ENCODE measurements at regions not wholly inside any gene's neighbourhood (a gene's known extent, or its start where the extent isn't known, plus 50 kb on each side); places are given as distances from the start of the nearest gene placed in this dataset.

DNA sequence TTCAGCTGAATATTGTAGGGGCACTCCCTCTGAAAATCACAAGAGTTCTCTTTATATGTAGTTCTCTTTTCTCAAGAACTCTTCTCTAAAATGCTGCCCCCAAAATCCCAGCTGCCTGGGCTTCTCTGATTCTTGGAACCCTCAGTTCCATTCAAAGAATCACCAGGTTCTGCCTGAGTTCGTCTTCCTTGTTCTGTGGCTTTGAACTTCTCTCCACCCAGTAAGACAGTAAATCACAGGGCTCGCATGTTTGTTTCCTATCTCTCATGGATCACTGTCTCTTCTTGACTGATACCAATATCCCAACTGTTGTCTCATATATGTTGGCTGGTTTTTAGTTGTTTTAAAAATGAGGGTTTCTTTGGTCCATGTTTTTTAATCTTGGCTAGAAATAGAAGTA is 359.5 kb upstream of the CBLB start:
- peaks cover 52% of the 10 kb centered on the region for H3K4me1 Mint-ChIP-seq
- no peaks in the 10 kb centered on the region for H3K9me3 Mint-ChIP-seq
- peak overlapping the region; percentile 69 for H3K27ac Mint-ChIP-seq
- peak overlapping the region; percentile 3 for H3K4me3 Mint-ChIP-seq
- DNase-seq (ENCODE audit: low spot score in 2 of 2) = no peak
- H3K36me3 Mint-ChIP-seq = peaks cover 12% of the 10 kb centered on the region
- peak; percentile 68 for ATAC-seq

- peaks cover 12% of the 10 kb centered on the region for H3K36me3 Mint-ChIP-seq
These were observed 360.9 kb upstream of the CBLB start for GRCh38 chr3:106229495-106230278.

DNA sequence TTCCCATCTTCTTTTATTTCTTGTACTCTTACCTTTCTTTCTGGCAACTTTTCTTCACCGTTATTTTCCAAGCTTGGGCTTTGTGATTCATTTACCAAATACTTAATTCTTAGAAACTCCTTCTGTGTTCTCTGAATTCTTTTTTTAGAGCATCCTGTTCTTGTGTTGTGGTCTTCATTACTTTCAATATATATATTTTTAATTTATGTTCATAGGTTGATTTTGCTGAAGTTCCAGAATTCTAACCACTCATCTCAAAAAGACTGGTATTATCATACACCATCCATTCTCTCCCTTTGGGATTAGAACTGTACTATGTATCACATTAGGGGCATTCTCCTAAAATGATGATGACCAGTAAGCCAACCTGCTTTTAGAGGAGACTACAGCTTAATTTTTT is 362.3 kb upstream of the CBLB start:
- DNase-seq (ENCODE audit: low spot score in 2 of 2) (no peak), ATAC-seq (peak; percentile 76)
- peak overlapping the region; percentile 93 for H3K27ac Mint-ChIP-seq
- H3K36me3 Mint-ChIP-seq = peaks cover 12% of the 10 kb centered on the region
- peaks cover 8% of the 10 kb centered on the region for H3K9me3 Mint-ChIP-seq
- H3K4me1 Mint-ChIP-seq = peaks cover 61% of the 10 kb centered on the region
- H3K4me3 Mint-ChIP-seq = peak overlapping the region; percentile 60

More at GRCh38 chr3:106229495-106230278, 360.9 kb upstream of the CBLB start:
- H3K9me3 Mint-ChIP-seq = peaks cover 3% of the 10 kb centered on the region
- ATAC-seq (no peak), DNase-seq (ENCODE audit: low spot score in 2 of 2) (no peak)
- H3K4me3 Mint-ChIP-seq = peak overlapping the region; percentile 60
- H3K27ac Mint-ChIP-seq = peak overlapping the region; percentile 93
- peaks cover 59% of the 10 kb centered on the region for H3K4me1 Mint-ChIP-seq

DNA sequence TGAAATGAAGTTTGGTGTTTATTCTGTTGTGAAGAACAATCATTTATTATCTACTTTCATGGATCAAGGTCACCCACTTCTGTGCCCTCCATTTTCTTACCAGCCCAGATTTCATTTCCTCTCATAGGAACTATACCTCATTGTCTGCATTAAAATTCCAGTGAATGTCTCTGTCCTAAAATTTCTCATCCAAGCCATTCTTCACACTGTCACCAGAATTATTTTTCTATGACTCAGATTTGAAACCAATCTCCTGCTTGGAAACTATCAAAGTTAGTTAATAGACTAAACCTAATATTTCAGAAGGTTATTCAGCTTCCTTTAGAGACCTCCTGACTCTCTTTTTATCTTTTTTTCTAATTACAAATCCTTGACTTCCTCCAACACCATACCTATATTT is 364.1 kb upstream of the CBLB start:
- DNase-seq (ENCODE audit: low spot score in 2 of 2) (no peak), ATAC-seq (no peak)
- Mint-ChIP-seq H3K36me3 (peaks cover 7% of the 10 kb centered on the region), H3K27ac (no peak overlapping the region), H3K9me3 (peaks cover 13% of the 10 kb centered on the region), H3K4me3 (no peak overlapping the region), H3K4me1 (peaks cover 47% of the 10 kb centered on the region)

GRCh38 chr3:106239195-106239697 is 370.4 kb upstream of the CBLB start:
- H3K36me3 Mint-ChIP-seq = no peaks in the 10 kb centered on the region
- no peak overlapping the region for H3K4me3 Mint-ChIP-seq
- ATAC-seq = no peak
- H3K27ac Mint-ChIP-seq = no peak overlapping the region
- peaks cover 12% of the 10 kb centered on the region for H3K4me1 Mint-ChIP-seq
- DNase-seq (ENCODE audit: low spot score in 2 of 2) = no peak
- peaks cover 16% of the 10 kb centered on the region for H3K9me3 Mint-ChIP-seq

GRCh38 chr3:106241593-106241992 is 372.8 kb upstream of the CBLB start:
- H3K27ac Mint-ChIP-seq = no peak overlapping the region
- no peaks in the 10 kb centered on the region for H3K36me3 Mint-ChIP-seq
- no peak overlapping the region for H3K4me3 Mint-ChIP-seq
- peaks cover 8% of the 10 kb centered on the region for H3K9me3 Mint-ChIP-seq
- ATAC-seq = no peak
- H3K4me1 Mint-ChIP-seq = peaks cover 5% of the 10 kb centered on the region
- DNase-seq (ENCODE audit: low spot score in 2 of 2) = no peak

- peak; percentile 32 for ATAC-seq
- Mint-ChIP-seq H3K36me3 (no peaks in the 10 kb centered on the region), H3K4me3 (no peak overlapping the region)
These were observed 374.0 kb upstream of the CBLB start for GRCh38 chr3:106242781-106243180.

DNA sequence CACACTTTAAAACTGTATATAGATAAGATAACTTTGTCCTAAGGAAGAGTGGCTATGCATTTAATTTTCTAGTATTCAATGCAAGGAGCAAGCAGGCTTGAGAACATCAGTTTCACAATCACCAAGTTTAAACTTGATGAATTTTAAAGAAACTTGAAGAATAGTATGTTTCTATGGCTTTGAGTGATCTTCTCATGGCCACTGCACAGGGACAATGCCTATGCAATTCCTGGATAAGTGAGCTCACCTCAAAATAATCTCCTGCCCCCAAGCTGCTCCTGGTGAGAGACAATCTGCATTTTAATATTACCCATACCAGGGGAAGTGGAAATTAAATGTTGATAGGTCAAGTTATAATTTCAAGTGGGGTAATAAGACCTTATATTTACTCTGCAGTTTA is 376.6 kb upstream of the CBLB start:
- DNase-seq (ENCODE audit: low spot score in 2 of 2) = no peak
- Mint-ChIP-seq H3K4me3 (no peak overlapping the region), H3K36me3 (no peaks in the 10 kb centered on the region), H3K4me1 (peaks cover 16% of the 10 kb centered on the region), H3K9me3 (peaks cover 3% of the 10 kb centered on the region), H3K27ac (no peak overlapping the region)
- ATAC-seq = no peak

More at GRCh38 chr3:106242781-106243180, 374.0 kb upstream of the CBLB start:
- no peak overlapping the region for H3K27ac Mint-ChIP-seq
- H3K9me3 Mint-ChIP-seq = peaks cover 3% of the 10 kb centered on the region
- H3K4me1 Mint-ChIP-seq = peaks cover 5% of the 10 kb centered on the region
- no peak for DNase-seq (ENCODE audit: low spot score in 2 of 2)

DNA sequence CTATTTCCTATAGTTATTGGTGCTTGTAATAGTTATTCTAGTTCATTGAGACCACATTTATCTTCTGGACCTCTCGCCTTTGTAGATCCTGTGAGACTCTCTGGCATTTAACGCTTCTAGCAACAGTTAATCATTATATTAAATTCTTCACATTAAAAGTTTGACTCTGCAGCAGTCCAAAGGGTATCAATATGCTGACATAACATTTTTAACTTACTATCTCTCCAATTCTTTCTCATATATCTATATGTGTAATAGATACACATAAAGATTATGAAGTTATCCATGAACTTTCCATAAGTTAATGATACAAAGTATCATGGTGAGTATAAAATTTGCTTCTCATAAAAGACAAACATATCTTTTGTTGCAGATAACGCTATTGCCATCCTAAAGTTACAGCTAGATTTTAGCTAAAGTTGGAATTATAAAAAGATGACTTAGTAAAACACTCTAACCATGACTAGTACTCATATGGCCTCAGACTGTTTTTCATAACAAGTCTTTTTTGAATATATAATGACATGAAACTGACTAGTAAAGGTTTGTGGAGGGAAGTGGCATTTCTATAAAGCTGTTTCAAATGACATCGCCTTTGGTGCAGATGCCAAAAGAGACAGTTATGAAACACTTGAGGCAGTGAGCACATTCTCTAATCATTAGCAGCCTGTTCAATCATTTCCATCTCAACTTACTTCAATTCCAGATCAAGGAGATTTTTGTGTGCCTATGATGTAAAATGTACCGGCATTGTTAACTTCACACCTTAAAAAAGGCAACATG is 379.3 kb upstream of the CBLB start:
- peak overlapping the region; percentile 52 for H3K27ac Mint-ChIP-seq
- H3K4me1 Mint-ChIP-seq = peaks cover 18% of the 10 kb centered on the region
- H3K9me3 Mint-ChIP-seq = peaks cover 10% of the 10 kb centered on the region
- ATAC-seq = peak; percentile 97
- no peak overlapping the region for H3K4me3 Mint-ChIP-seq
- no peaks in the 10 kb centered on the region for H3K36me3 Mint-ChIP-seq
- DNase-seq (ENCODE audit: low spot score in 2 of 2) = no peak

DNA sequence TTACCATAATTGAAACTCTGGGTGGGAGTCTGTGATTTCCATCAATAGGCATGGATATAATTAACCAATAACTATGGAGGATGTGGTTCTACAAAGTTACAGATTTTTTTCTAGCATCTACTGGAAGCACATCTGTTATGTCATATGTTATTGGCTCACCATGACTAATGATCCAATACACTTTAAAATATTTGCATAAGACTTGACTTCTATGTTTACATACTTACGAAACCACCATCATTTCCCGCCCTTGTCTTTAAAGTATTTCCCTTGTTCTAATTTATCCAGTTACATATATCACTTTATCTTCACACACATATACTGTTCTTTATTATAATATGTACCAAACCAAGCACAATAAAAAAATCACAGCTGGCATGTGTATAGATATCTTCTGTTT is 380.3 kb upstream of the CBLB start:
- Mint-ChIP-seq H3K9me3 (peaks cover 10% of the 10 kb centered on the region), H3K4me1 (peaks cover 18% of the 10 kb centered on the region), H3K4me3 (no peak overlapping the region), H3K27ac (peak overlapping the region; percentile 24), H3K36me3 (no peaks in the 10 kb centered on the region)
- no peak for DNase-seq (ENCODE audit: low spot score in 2 of 2)
- no peak for ATAC-seq

DNA sequence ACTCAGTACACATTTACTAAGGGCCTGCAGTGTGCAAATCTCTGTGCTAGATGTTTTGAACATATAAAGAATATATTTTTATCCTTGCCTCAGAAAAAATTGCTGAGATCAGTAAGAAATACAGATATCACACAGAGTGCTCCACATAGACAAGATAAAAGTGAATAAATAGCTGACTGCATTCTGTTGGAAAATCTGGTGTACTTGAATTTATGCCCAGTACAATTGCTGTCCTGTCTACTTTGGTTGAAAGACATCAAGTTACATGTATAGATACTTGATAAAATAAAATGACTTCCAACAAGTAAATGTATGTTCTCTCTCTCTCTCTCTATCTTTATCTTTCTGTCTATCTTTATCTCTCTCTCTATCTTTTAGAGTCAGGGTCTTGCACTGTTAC is 381.2 kb upstream of the CBLB start:
- H3K36me3 Mint-ChIP-seq = no peaks in the 10 kb centered on the region
- no peak overlapping the region for H3K4me3 Mint-ChIP-seq
- H3K9me3 Mint-ChIP-seq = peaks cover 10% of the 10 kb centered on the region
- H3K27ac Mint-ChIP-seq = no peak overlapping the region
- peaks cover 18% of the 10 kb centered on the region for H3K4me1 Mint-ChIP-seq
- ATAC-seq (no peak), DNase-seq (ENCODE audit: low spot score in 2 of 2) (no peak)

DNA sequence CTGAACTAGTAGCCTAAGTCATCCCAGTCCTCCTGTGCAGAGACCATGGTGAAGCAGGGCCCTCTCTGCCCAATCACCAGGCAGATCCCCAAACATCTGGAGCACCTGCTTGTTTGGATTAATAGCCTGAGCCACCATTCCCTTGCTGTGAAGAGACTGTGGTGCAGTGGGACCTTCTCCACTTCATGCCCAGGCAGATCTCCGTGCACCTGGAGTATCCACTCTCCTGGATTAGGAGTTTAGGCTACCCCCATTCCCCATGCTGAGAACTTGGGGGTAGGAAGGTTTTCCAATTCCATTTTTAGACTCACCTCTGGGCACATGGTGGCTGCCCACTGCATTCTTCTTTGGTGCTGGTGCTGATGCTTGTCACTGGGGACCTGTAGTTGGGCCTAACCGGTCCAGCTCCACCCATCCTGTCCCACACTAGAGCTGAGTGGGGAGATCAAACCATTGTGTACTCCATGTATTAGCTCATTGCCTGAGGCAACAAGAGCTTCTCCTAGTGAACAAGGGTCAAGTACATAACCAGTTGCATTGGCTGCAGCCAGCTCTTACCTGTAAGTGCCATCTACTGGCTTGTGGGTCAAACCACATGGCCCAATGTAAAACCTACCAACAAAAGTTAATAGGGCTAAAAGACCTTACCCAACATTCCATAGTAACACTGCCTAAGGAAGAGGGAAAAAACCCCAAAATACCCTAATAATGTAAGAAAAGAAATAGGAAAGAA is 382.5 kb upstream of the CBLB start:
- Mint-ChIP-seq H3K9me3 (peaks cover 10% of the 10 kb centered on the region), H3K27ac (no peak overlapping the region), H3K4me1 (peaks cover 18% of the 10 kb centered on the region), H3K4me3 (no peak overlapping the region), H3K36me3 (no peaks in the 10 kb centered on the region)
- ATAC-seq = no peak
- no peak for DNase-seq (ENCODE audit: low spot score in 2 of 2)

DNA sequence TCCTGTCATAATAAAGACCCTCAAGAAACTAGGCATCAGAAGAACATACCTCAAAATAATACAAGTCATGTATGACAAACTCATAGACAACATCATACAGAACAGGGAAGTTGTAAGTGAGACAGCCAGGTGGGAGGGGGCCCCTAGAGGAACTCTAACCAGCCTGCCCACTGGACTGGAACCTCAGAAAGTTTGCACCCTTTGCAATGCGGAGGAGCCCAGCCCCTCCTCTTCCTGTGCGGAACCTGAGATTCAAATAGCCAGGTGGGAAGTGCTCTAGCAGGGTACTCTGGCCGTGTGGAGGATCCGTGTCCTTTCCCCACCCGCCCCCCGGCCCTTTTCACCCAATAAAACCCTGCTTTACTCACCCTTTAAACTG is 387.0 kb upstream of the CBLB start:
- Mint-ChIP-seq H3K9me3 (peaks cover 7% of the 10 kb centered on the region), H3K27ac (no peak overlapping the region), H3K4me1 (peaks cover 6% of the 10 kb centered on the region), H3K36me3 (no peaks in the 10 kb centered on the region), H3K4me3 (no peak overlapping the region)
- ATAC-seq (no peak), DNase-seq (ENCODE audit: low spot score in 2 of 2) (no peak)

DNA sequence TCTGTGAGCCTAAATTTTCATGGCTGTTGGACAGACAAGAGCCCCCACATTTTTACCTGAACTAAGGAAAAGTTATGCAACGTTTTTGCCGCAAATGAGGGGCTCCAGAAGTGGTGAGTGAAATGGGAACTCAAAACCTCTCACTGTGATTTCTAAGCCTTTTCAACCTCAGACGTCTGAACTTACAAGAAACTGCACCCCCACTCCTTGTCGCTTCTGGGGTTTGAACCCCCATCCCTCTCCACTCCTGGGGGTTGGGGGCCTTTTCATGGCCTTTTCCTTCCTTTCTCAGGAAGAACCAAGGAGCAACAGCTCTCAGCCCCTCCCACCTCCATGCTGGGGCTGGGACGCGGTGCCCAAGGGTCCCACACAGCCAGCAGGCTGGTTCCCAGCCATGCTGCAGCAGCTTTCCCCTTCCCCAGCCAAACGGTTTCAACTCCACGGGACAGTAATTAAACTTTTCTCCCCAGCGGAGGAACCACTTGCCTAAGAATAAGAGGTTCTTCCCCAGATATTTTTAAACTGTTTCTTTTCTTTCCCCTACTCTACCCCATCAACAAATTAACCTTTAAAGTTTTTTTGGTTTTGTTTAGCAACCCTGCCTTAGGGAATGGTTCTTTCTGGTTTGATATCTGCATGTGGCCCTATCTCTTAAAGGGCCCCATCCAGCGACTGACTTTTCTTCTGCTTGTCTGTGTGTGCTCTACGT is 387.6 kb upstream of the CBLB start:
- Mint-ChIP-seq H3K4me1 (peaks cover 4% of the 10 kb centered on the region), H3K9me3 (peaks cover 4% of the 10 kb centered on the region), H3K36me3 (no peaks in the 10 kb centered on the region), H3K27ac (no peak overlapping the region), H3K4me3 (no peak overlapping the region)
- ATAC-seq (no peak), DNase-seq (ENCODE audit: low spot score in 2 of 2) (no peak)

DNA sequence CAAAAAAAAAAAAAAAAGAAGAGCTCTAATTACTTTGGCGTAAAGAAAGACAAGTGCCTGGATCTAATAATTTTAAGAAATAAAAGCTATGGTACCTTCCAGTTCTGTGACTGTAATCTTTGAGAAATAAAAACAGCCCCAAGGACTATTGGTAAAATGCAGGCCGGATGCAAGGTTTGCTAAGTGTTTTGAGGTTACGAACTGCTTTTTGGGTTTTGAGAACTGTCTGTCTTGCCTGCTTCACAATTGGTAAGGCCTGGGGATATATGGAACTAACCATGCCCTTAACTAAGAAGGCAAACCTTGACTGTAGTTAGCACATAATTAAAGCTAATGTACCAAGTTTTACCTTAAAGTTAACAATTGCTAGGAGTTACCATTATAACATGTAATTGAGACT is 388.4 kb upstream of the CBLB start:
- no peaks in the 10 kb centered on the region for H3K36me3 Mint-ChIP-seq
- H3K4me3 Mint-ChIP-seq = no peak overlapping the region
- ATAC-seq (no peak), DNase-seq (ENCODE audit: low spot score in 2 of 2) (no peak)
- H3K9me3 Mint-ChIP-seq = no peaks in the 10 kb centered on the region
- no peak overlapping the region for H3K27ac Mint-ChIP-seq
- peaks cover 5% of the 10 kb centered on the region for H3K4me1 Mint-ChIP-seq

Measured in stimulated activated effector memory CD8-positive, alpha-beta T cell treated with anti-CD3 and anti-CD28 coated beads, Interleukin-12 subunit alpha, Interleukin-12 subunit beta, amount 100 ng/mL, for 72 hours (primary cell).